Activated T-helper 2 cell treated with anti-CD3 and anti-CD28 coated beads, Interferon-gamma antibody, Interleukin-2, Interleukin-4, amounts not matched to agents 10 μg/mL and 5 μg/mL and 100 μg/mL, durations not matched to agents 14 hours and 24 hours and 36 hours (primary cell): ENCODE measurements at regions not wholly inside any gene's neighbourhood (a gene's known extent, or its start where the extent isn't known, plus 50 kb on each side); places are given as distances from the start of the nearest gene placed in this dataset.
A peak's percentile ranks its signal among the peaks of the same experiment; 100 is the strongest.

Experiments
- DNase-seq: peaks from one replicate; pipeline ENCODE4 v3.0.0; 2021; ENCODE audit warnings: low spot score
- H3K27ac Mint-ChIP-seq: one replicate; pipeline ENCODE4 v1.8.0; 2021; ENCODE audit warnings: mixed read lengths
- H3K27me3 Mint-ChIP-seq: one replicate; pipeline ENCODE4 v1.8.0; 2021; ENCODE audit warnings: low read depth, mixed read lengths
- H3K36me3 Mint-ChIP-seq: one replicate; pipeline ENCODE4 v1.8.0; 2021; ENCODE audit warnings: low read depth, mixed read lengths
- H3K4me1 Mint-ChIP-seq: one replicate; pipeline ENCODE4 v1.8.0; 2021; ENCODE audit warnings: low read depth, mixed read lengths
- H3K4me3 Mint-ChIP-seq: one replicate; pipeline ENCODE4 v1.8.0; 2021; ENCODE audit warnings: low read depth, mild to moderate bottlenecking, moderate library complexity, mixed read lengths
- H3K9me3 Mint-ChIP-seq: one replicate; pipeline ENCODE4 v1.8.0; 2021; ENCODE audit warnings: mixed read lengths
- intact Hi-C: fragments of 100-400 bp; cut with micrococcal nuclease; formaldehyde crosslinking; loops from one replicate; pipeline ENCODE4 v1.15.1; 2023

GRCh38 chr6:160917572-160917971, 74.0 kb upstream of the MAP3K4 start:
- no peak overlapping the region for H3K27ac Mint-ChIP-seq
- no peaks in the 10 kb centered on the region for H3K36me3 Mint-ChIP-seq
- intact Hi-C loops = no loop called here
- DNase-seq = no peak
- H3K27me3 Mint-ChIP-seq = no peaks in the 10 kb centered on the region
- no peaks in the 10 kb centered on the region for H3K9me3 Mint-ChIP-seq
- H3K4me3 Mint-ChIP-seq = no peak overlapping the region
- no peaks in the 10 kb centered on the region for H3K4me1 Mint-ChIP-seq

DNA sequence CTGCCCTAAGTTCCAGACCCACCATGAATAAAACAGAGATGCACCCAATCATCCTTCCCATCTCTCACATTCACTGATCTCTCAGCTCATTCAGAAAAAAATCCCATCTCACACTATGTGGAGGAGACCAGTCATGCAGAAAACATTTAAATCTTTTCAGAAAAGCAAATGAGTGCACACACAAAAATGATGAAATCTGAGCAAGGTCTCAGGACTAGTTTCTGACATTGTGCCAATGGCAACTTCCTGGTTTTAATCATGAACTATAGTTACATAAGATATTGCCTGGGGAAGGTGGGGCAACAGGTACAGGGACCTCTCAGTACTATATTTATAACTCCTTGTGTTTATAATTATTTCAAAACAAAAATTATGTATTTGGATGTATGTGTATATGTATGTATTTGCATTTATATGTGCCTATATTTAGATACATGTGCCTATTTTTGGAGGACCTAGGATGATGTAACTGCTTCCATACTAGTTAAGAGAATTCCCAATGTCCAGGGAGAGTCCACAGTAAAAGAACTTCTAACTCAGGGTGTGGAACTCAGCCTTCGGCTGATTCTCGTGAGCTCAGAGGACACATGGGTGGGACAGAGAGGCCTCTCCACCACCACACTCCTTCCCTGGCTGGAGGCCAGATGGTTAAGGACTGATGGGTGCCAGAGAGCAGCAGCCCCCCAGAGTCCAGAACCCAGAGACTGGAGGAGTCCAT, 71.7 kb upstream of the MAP3K4 start:
- Mint-ChIP-seq H3K36me3 (no peaks in the 10 kb centered on the region), H3K9me3 (no peaks in the 10 kb centered on the region), H3K4me1 (no peaks in the 10 kb centered on the region), H3K27ac (no peak overlapping the region), H3K4me3 (no peak overlapping the region), H3K27me3 (no peaks in the 10 kb centered on the region)
- intact Hi-C loops = no loop called here
- no peak for DNase-seq

DNA sequence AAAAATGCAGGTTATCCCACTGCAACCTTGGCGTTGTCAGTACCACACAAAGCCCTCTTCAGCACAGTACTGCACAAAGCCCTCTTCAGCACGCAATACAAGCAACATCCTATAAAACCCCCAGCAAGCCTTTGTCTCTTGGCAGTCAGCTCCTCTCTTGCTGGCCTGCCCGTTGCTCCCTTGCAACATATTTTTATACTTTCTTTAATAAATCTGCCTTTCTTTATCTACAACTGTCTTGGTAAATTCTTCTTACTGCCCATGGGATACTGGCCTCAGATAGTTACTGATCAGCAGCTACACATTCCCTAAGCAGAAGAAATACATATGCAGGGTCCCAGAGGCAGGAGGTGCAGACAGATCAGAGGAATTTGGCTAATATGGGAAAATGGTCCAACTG, 70.5 kb upstream of the MAP3K4 start:
- H3K4me3 Mint-ChIP-seq = no peak overlapping the region
- no peaks in the 10 kb centered on the region for H3K27me3 Mint-ChIP-seq
- intact Hi-C loops = no loop called here
- no peaks in the 10 kb centered on the region for H3K36me3 Mint-ChIP-seq
- no peak for DNase-seq
- H3K4me1 Mint-ChIP-seq = no peaks in the 10 kb centered on the region
- no peaks in the 10 kb centered on the region for H3K9me3 Mint-ChIP-seq
- no peak overlapping the region for H3K27ac Mint-ChIP-seq

DNA sequence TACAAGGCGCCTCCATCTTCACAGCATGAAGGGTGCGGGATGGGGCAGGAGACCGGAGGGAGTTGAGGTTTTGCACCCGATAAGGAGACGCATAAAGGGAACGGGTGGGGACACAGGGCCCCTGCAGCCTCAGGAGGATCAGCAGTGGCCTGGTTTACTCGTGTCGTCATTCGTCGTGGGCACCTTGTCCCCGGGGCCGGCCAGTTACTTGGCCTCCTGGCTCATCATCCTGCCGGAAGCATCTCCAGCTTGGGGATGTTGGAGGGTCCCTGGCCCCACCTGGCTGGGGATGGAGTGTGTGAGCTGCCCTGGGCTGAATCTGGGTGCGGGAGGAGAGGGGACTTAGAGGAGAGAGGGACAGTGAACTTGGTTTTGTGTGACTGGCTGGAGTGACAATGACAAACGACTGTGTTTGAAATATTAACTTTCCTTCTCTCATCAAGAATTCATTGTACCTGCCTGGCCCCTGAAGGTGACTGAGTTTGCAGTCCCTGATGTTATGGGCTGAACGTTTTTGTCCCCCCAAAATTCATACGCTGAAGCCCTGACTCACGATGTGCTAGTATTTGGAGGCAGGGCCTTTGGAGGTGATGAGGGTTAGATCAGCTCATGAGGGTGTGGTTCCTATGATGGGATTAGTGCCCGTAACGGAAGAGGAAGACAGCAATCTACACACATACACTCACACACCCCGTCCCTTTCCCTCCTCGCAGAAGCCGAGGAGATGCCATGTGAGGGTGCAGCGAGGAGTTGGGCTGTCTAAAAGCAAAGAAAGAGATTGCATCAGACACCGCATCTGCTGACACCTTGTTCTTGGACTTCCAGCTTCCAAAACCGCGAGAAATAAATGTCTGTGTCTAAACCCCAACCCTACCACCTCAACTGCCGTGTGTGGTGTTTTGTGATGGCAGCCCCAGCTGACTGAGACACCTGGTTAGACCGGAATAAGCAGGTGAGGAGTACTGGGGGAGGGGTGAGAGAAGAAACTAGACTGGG, 65.0 kb upstream of the MAP3K4 start:
- DNase-seq = no peak
- no peaks in the 10 kb centered on the region for H3K36me3 Mint-ChIP-seq
- H3K27me3 Mint-ChIP-seq = peaks cover 18% of the 10 kb centered on the region
- no peak overlapping the region for H3K4me3 Mint-ChIP-seq
- no peaks in the 10 kb centered on the region for H3K4me1 Mint-ChIP-seq
- H3K27ac Mint-ChIP-seq = no peak overlapping the region
- no peaks in the 10 kb centered on the region for H3K9me3 Mint-ChIP-seq
- intact Hi-C loops = no loop called here

GRCh38 chr6:160927416-160927815, 64.2 kb upstream of the MAP3K4 start:
- no peaks in the 10 kb centered on the region for H3K9me3 Mint-ChIP-seq
- no peaks in the 10 kb centered on the region for H3K36me3 Mint-ChIP-seq
- peaks cover 21% of the 10 kb centered on the region for H3K27me3 Mint-ChIP-seq
- H3K27ac Mint-ChIP-seq = no peak overlapping the region
- no peak overlapping the region for H3K4me3 Mint-ChIP-seq
- H3K4me1 Mint-ChIP-seq = no peaks in the 10 kb centered on the region
- DNase-seq = no peak
- intact Hi-C loops = no loop called here

- no peaks in the 10 kb centered on the region for H3K4me1 Mint-ChIP-seq
- H3K27ac Mint-ChIP-seq = no peak overlapping the region
- no peak overlapping the region for H3K4me3 Mint-ChIP-seq
- intact Hi-C loops = no loop called here
- H3K36me3 Mint-ChIP-seq = no peaks in the 10 kb centered on the region
- no peak for DNase-seq
- no peaks in the 10 kb centered on the region for H3K9me3 Mint-ChIP-seq
- peaks cover 25% of the 10 kb centered on the region for H3K27me3 Mint-ChIP-seq
Observed at GRCh38 chr6:160929361-160929760, 62.2 kb upstream of the MAP3K4 start.

DNA sequence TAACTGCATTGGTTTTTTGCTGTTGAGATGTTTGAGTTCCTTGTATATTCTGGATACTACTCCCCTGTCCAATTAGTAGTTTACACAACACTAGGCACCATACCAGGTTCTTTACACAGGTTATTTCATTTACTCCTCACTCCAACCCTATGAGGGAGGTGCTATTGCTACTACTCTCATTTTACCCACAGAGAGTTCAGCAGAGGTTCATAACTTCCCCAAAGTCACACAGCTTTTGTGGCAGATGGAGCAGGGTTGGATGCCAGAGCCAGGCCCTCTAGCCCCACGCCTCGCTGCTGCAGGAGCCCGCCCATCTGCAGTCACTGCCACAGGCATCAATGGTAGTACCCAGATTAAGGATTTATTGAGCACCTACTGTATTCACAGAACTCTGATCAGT, 61.7 kb upstream of the MAP3K4 start:
- Mint-ChIP-seq H3K27ac (no peak overlapping the region), H3K4me3 (no peak overlapping the region), H3K9me3 (no peaks in the 10 kb centered on the region), H3K27me3 (peaks cover 25% of the 10 kb centered on the region), H3K36me3 (no peaks in the 10 kb centered on the region), H3K4me1 (no peaks in the 10 kb centered on the region)
- no peak for DNase-seq
- intact Hi-C loops = loop anchor here (1.0 to 10.0 kb wide), 3 partner anchors 63 to 444 kb away; no protein-coding TSS in a partner anchor

DNA sequence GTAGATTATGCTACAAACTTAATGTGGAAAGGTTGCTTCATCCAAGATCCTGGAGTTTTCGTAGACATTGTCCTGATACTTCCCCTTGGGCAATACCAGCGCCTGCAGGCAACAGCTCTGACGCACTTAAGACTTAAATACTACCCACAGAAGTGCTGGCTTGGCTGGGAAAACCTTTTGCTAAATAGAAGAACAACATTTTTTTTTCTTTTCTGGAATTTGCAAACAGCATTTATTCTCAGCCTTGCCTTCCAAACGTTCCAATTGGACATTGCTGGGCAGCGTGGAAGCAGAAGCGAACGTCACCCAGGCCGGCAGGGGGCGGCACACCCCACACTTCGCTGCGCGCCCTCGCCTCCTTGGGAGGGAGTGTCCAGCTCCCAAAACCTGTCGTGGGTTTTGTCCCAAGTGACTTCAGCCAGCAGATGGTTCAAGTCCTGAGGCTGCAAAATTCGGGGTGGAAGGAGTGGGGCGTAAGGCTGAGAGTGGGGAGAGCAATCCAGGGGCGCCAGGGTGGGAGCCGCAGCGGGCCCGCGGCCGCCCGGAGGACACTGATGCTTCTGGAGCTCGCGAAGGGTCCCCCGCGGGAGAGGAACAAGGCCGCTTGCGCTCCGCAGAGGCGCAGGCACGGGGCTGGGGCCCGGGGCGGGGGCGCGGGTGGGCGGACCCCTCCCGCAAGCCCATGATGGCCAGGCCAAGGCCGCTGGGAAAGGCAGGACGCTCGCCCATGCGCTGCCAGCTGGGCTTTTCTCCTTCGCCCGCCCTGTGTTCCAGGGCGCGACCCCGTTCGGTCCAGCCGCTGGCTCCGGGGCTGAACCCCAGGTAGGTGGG, 60.8 kb upstream of the MAP3K4 start:
- DNase-seq = peak; percentile 32
- intact Hi-C loops = loop anchor here (1.0 to 10.0 kb wide), 3 partner anchors 62 to 444 kb away; no protein-coding TSS in a partner anchor
- Mint-ChIP-seq H3K4me3 (peak overlapping the region; percentile 18), H3K4me1 (no peaks in the 10 kb centered on the region), H3K27me3 (peaks cover 25% of the 10 kb centered on the region), H3K27ac (no peak overlapping the region), H3K9me3 (no peaks in the 10 kb centered on the region), H3K36me3 (no peaks in the 10 kb centered on the region)

GRCh38 chr6:160931378-160932310, 59.9 kb upstream of the MAP3K4 start:
- Mint-ChIP-seq H3K36me3 (no peaks in the 10 kb centered on the region), H3K27ac (no peak overlapping the region), H3K27me3 (peaks cover 32% of the 10 kb centered on the region), H3K4me3 (no peak overlapping the region), H3K9me3 (no peaks in the 10 kb centered on the region), H3K4me1 (no peaks in the 10 kb centered on the region)
- intact Hi-C loops = loop anchor here (2.0 to 10.0 kb wide), 2 partner anchors 61 to 197 kb away; no protein-coding TSS in a partner anchor
- DNase-seq = no peak

DNA sequence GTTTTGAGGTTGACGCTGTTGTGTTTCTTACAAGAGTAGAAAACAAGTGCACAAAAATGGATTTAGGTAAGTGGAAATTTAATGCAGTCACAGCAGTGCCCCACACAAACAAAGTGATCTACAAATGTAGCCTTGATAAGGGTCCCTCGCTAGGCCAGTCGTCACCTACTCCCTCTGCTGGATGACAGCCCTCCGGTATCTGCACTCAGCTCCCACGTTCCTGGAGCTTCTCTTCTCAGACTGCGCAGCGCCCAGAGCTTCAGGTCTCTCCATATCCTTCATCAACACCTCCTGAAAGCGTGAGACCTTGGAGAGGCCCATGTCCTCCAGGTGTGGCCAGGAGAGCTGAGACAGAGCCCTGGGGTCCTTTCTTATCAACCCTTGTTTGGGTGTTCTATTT, 58.3 kb upstream of the MAP3K4 start:
- Mint-ChIP-seq H3K4me1 (no peaks in the 10 kb centered on the region), H3K36me3 (no peaks in the 10 kb centered on the region)

DNA sequence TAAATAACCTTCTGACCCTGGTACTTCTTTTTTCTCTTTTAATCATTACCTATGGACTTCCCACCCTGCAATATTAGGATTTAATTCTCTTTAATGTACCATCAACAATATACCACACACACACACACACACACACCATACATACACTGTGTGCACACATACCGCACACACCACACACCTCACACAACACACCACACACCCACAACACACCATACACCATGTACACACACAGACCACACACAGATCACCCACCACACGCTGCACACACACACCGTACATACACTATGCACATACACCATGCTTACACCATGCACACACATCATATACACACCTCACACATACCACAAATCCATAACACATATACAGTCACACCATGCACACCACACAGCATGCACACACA, 57.4 kb upstream of the MAP3K4 start:
- H3K27me3 Mint-ChIP-seq = peaks cover 44% of the 10 kb centered on the region
- H3K27ac Mint-ChIP-seq = no peak overlapping the region
- intact Hi-C loops = loop anchor here (10.0 kb wide), 1 partner anchor 199 kb away; no protein-coding TSS in a partner anchor
- no peaks in the 10 kb centered on the region for H3K4me1 Mint-ChIP-seq
- no peaks in the 10 kb centered on the region for H3K9me3 Mint-ChIP-seq
- no peak for DNase-seq
- H3K36me3 Mint-ChIP-seq = no peaks in the 10 kb centered on the region
- H3K4me3 Mint-ChIP-seq = no peak overlapping the region

More for the DNA sequence above, 58.3 kb upstream of the MAP3K4 start:
- Mint-ChIP-seq H3K9me3 (no peaks in the 10 kb centered on the region), H3K27me3 (peaks cover 47% of the 10 kb centered on the region), H3K4me3 (no peak overlapping the region), H3K27ac (no peak overlapping the region)
- intact Hi-C loops = loop anchor here (10.0 kb wide), 1 partner anchor 198 kb away; no protein-coding TSS in a partner anchor
- DNase-seq = no peak
